Skeletal muscle satellite cell (primary cell): ENCODE measurements at regions not wholly inside any gene's neighbourhood (a gene's known extent, or its start where the extent isn't known, plus 50 kb on each side); places are given as distances from the start of the nearest gene placed in this dataset.
A peak's percentile ranks its signal among the peaks of the same experiment; 100 is the strongest.

ENCODE experiments used
- H3K27me3 ChIP-seq: 2 replicates; pipeline ENCODE4 v1.7.0; 2013; ENCODE audit warnings: low read length; ENCODE audit not compliant: control insufficient read depth, insufficient read depth
- H3K36me3 ChIP-seq: 2 replicates; pipeline ENCODE4 v1.7.0; 2013; ENCODE audit warnings: mild to moderate bottlenecking, control low read depth, low read length; ENCODE audit not compliant: insufficient read depth
- H3K4me1 ChIP-seq: 2 replicates; pipeline ENCODE4 v1.7.0; 2013; ENCODE audit warnings: low read length; ENCODE audit not compliant: control insufficient read depth, insufficient read depth
- H3K4me2 ChIP-seq: 2 replicates; pipeline ENCODE4 v1.7.0; 2013; ENCODE audit warnings: mild to moderate bottlenecking, low read length
- H3K4me3 ChIP-seq: 2 replicates; pipeline ENCODE4 v1.7.0; 2013; ENCODE audit warnings: low read length
- H3K9ac ChIP-seq: 2 replicates; pipeline ENCODE4 v1.7.0; 2013; ENCODE audit warnings: mild to moderate bottlenecking, low read depth, low read length, moderate library complexity
- H3K9me3 ChIP-seq: replicated peaks from 2 replicates; pipeline ENCODE4 v1.7.0; 2013; ENCODE audit warnings: mild to moderate bottlenecking, control low read depth, low read length

- no peak overlapping the region for H3K4me2 ChIP-seq
- H3K4me1 ChIP-seq, result no peaks in the 10 kb centered on the region
- no peaks in the 10 kb centered on the region for H3K9me3 ChIP-seq
- no peak overlapping the region for H3K4me3 ChIP-seq
- no peak overlapping the region for H3K9ac ChIP-seq
- H3K36me3 ChIP-seq, result no peaks in the 10 kb centered on the region
- peaks cover 8% of the 10 kb centered on the region for H3K27me3 ChIP-seq
These were observed 139.7 kb downstream of the TUSC7 start for GRCh38 chr3:116849261-116849688.

- Histone ChIP-seq H3K9ac (no peak overlapping the region), H3K27me3 (no peaks in the 10 kb centered on the region), H3K4me2 (no peak overlapping the region), H3K4me3 (no peak overlapping the region), H3K4me1 (no peaks in the 10 kb centered on the region), H3K9me3 (no peaks in the 10 kb centered on the region), H3K36me3 (no peaks in the 10 kb centered on the region)
These were observed 143.2 kb downstream of the TUSC7 start for GRCh38 chr3:116852803-116853202.

GRCh38 chr3:116863270-116863770 is 153.7 kb downstream of the TUSC7 start:
- Histone ChIP-seq H3K4me1 (peaks cover 4% of the 10 kb centered on the region), H3K27me3 (peaks cover 2% of the 10 kb centered on the region), H3K4me3 (no peak overlapping the region), H3K4me2 (peak overlapping the region; percentile 77), H3K36me3 (no peaks in the 10 kb centered on the region), H3K9ac (no peak overlapping the region), H3K9me3 (no peaks in the 10 kb centered on the region)

GRCh38 chr3:116863822-116864589 is 154.4 kb downstream of the TUSC7 start:
- Histone ChIP-seq H3K9me3 (no peaks in the 10 kb centered on the region), H3K9ac (no peak overlapping the region), H3K36me3 (no peaks in the 10 kb centered on the region), H3K4me3 (peak overlapping the region; percentile 71), H3K4me2 (peak overlapping the region; percentile 77), H3K27me3 (peaks cover 2% of the 10 kb centered on the region), H3K4me1 (peaks cover 4% of the 10 kb centered on the region)

- peaks cover 4% of the 10 kb centered on the region for H3K4me1 ChIP-seq
- no peaks in the 10 kb centered on the region for H3K36me3 ChIP-seq
- no peaks in the 10 kb centered on the region for H3K9me3 ChIP-seq
- H3K4me3 ChIP-seq, result peak overlapping the region; percentile 71
- peaks cover 2% of the 10 kb centered on the region for H3K27me3 ChIP-seq
- H3K4me2 ChIP-seq, result peak overlapping the region; percentile 77
- no peak overlapping the region for H3K9ac ChIP-seq
These were observed 155.0 kb downstream of the TUSC7 start for GRCh38 chr3:116864590-116864927.

- no peaks in the 10 kb centered on the region for H3K27me3 ChIP-seq
- H3K9ac ChIP-seq, result no peak overlapping the region
- no peaks in the 10 kb centered on the region for H3K4me1 ChIP-seq
- H3K9me3 ChIP-seq, result no peaks in the 10 kb centered on the region
- H3K4me3 ChIP-seq, result no peak overlapping the region
- no peaks in the 10 kb centered on the region for H3K36me3 ChIP-seq
- H3K4me2 ChIP-seq, result no peak overlapping the region
These were observed 160.8 kb downstream of the TUSC7 start for GRCh38 chr3:116870379-116870778.

- Histone ChIP-seq H3K9ac (no peak overlapping the region), H3K27me3 (no peaks in the 10 kb centered on the region), H3K4me1 (no peaks in the 10 kb centered on the region), H3K4me2 (no peak overlapping the region), H3K4me3 (no peak overlapping the region), H3K36me3 (no peaks in the 10 kb centered on the region), H3K9me3 (no peaks in the 10 kb centered on the region)
These were observed 162.3 kb downstream of the TUSC7 start for GRCh38 chr3:116871905-116872304.

- no peak overlapping the region for H3K9ac ChIP-seq
- no peaks in the 10 kb centered on the region for H3K36me3 ChIP-seq
- H3K4me3 ChIP-seq, result no peak overlapping the region
- no peaks in the 10 kb centered on the region for H3K9me3 ChIP-seq
- H3K4me1 ChIP-seq, result no peaks in the 10 kb centered on the region
- H3K27me3 ChIP-seq, result no peaks in the 10 kb centered on the region
- no peak overlapping the region for H3K4me2 ChIP-seq
These were observed 163.1 kb downstream of the TUSC7 start for GRCh38 chr3:116872688-116873087.

GRCh38 chr3:116873142-116873541 is 163.6 kb downstream of the TUSC7 start:
- H3K4me2 ChIP-seq, result no peak overlapping the region
- H3K36me3 ChIP-seq, result no peaks in the 10 kb centered on the region
- H3K4me3 ChIP-seq, result no peak overlapping the region
- H3K9me3 ChIP-seq, result no peaks in the 10 kb centered on the region
- H3K27me3 ChIP-seq, result no peaks in the 10 kb centered on the region
- no peak overlapping the region for H3K9ac ChIP-seq
- H3K4me1 ChIP-seq, result no peaks in the 10 kb centered on the region

- Histone ChIP-seq H3K4me3 (no peak overlapping the region), H3K27me3 (no peaks in the 10 kb centered on the region), H3K4me2 (no peak overlapping the region), H3K9ac (no peak overlapping the region), H3K9me3 (no peaks in the 10 kb centered on the region), H3K36me3 (no peaks in the 10 kb centered on the region), H3K4me1 (no peaks in the 10 kb centered on the region)
These were observed 168.4 kb downstream of the TUSC7 start for GRCh38 chr3:116877968-116878367.

GRCh38 chr3:116886202-116886893 is 176.8 kb downstream of the TUSC7 start:
- Histone ChIP-seq H3K4me2 (no peak overlapping the region), H3K9ac (no peak overlapping the region)

GRCh38 chr3:116896116-116896515 is 186.5 kb downstream of the TUSC7 start:
- Histone ChIP-seq H3K4me2 (no peak overlapping the region), H3K9ac (no peak overlapping the region), H3K4me1 (no peaks in the 10 kb centered on the region), H3K4me3 (no peak overlapping the region), H3K9me3 (no peaks in the 10 kb centered on the region), H3K36me3 (no peaks in the 10 kb centered on the region), H3K27me3 (no peaks in the 10 kb centered on the region)

More at GRCh38 chr3:116886202-116886893, 176.8 kb downstream of the TUSC7 start:
- H3K27me3 ChIP-seq, result no peaks in the 10 kb centered on the region
- no peaks in the 10 kb centered on the region for H3K9me3 ChIP-seq
- H3K36me3 ChIP-seq, result no peaks in the 10 kb centered on the region
- no peaks in the 10 kb centered on the region for H3K4me1 ChIP-seq
- no peak overlapping the region for H3K4me3 ChIP-seq
